Ovary (tissue), 7 donors: ENCODE measurements at regions not wholly inside any gene's neighbourhood (a gene's known extent, or its start where the extent isn't known, plus 50 kb on each side); places are given as distances from the start of the nearest gene placed in this dataset.

Experiments
- DNase-seq, 5 donors: peaks; one replicate each; pipeline ENCODE4 v3.0.0-alpha.2; 2019 to 2020
- H3K27ac ChIP-seq, 2 donors: fragments of 200-600 bp; one replicate each; pipeline versions ENCODE4 v1.5.1 to v1.8.0; 2019 to 2022
- H3K27me3 ChIP-seq: fragments of 200-600 bp; one replicate; pipeline ENCODE4 v1.8.0; 2022
- H3K36me3 ChIP-seq: fragments of 200-600 bp; sonication (generic); one replicate; pipeline ENCODE4 v1.5.1; 2019
- H3K4me1 ChIP-seq: one replicate; pipeline ENCODE4 v1.8.1; 2013; ENCODE audit warnings: mild to moderate bottlenecking, moderate library complexity; ENCODE audit not compliant: insufficient read depth
- H3K4me3 ChIP-seq: fragments of 200-600 bp; sonication (generic); one replicate; pipeline ENCODE4 v1.5.1; 2017
- H3K9me3 ChIP-seq, 2 donors: fragments of 200-600 bp in 1 of 2; sonication (generic) in 1 of 2; one replicate each; pipeline versions ENCODE4 v1.5.1 to v1.8.1; 2013 to 2019; ENCODE audit warnings: mild to moderate bottlenecking in 1 of 2, moderate library complexity in 1 of 2
- EP300 ChIP-seq: sonication (generic); formaldehyde crosslinking; IDR thresholded peaks from one replicate; pipeline ENCODE4 v1.6.1; 2017; ENCODE audit warnings: antibody characterized with exemption
- POLR2A ChIP-seq: fragments of 450-650 bp; IDR thresholded peaks from one replicate; pipeline ENCODE4 v1.6.1; 2017; ENCODE audit warnings: antibody characterized with exemption, mild to moderate bottlenecking, moderate library complexity
- WGBS, 3 donors: extraction: QIAGEN DNeasy Blood & Tissue Kit in 1 of 3; methylation state at CpG; one replicate each; pipeline versions ENCODE4 v1.1.5 to v1.1.7; 2013 to 2017; 5-methylcytosine and 5-hydroxymethylcytosine counted together
- intact Hi-C, 4 donors: fragments of 100-400 bp; cut with DNase I; formaldehyde crosslinking; loops; one replicate each; pipeline versions ENCODE4 v1.11.0 to v1.15.1; 2022 to 2023
- TF ChIP-seq, protein P1 (sequence below), 3 donors: fragments of 450-650 bp in 2 of 3; fragments of 200-600 bp in 1 of 3; IDR thresholded peaks; one replicate each; pipeline versions ENCODE4 v1.5.1 to v1.8.0; 2016 to 2022; ENCODE audit warnings: antibody characterized with exemption in 3 of 3, mild to moderate bottlenecking in 1 of 3
- donor health status: DM: no; HTN: no; CAD: no; lungs with moderate emphysema.
- donor health status: DM: no; HTN: no; CAD: no.
- donor health status: Bipolar disorder and iron deficiency.
- donor health status: DM: no; HTN: no; CAD: no.
- donor health status: DM: yes; HTN: yes; CAD: no.

DNA sequence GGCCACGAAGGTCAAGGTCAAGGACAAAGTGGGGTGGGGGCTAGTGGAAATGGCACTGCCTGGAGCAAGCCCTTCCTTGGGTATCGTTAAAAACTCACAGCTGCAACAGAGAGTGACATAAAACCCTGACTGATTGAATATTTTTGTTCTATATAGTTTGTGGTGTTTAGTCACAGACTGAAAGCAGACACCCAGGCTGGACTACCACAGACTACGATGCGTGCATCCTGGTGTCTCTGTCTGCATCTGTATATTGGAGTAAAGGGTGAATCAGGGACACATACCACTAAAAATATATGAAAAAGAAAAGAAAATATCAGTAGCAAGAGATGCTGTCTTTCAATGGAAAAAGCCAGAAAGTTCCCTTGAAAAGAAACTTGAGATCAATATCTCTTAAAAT lies 101.4 kb downstream of the KLF6 start:
- no peaks in the 10 kb centered on the region for H3K9me3 ChIP-seq
- no peaks in the 10 kb centered on the region for H3K27me3 ChIP-seq
- no peaks in the 10 kb centered on the region for H3K4me1 ChIP-seq
- 80 to 89% (median 81%) methylated on average over 4 of the region's 4 CpGs for WGBS, 3 donors
- TF ChIP-seq EP300 (no peak), POLR2A (no peak)
- TF ChIP-seq, protein P1, sequence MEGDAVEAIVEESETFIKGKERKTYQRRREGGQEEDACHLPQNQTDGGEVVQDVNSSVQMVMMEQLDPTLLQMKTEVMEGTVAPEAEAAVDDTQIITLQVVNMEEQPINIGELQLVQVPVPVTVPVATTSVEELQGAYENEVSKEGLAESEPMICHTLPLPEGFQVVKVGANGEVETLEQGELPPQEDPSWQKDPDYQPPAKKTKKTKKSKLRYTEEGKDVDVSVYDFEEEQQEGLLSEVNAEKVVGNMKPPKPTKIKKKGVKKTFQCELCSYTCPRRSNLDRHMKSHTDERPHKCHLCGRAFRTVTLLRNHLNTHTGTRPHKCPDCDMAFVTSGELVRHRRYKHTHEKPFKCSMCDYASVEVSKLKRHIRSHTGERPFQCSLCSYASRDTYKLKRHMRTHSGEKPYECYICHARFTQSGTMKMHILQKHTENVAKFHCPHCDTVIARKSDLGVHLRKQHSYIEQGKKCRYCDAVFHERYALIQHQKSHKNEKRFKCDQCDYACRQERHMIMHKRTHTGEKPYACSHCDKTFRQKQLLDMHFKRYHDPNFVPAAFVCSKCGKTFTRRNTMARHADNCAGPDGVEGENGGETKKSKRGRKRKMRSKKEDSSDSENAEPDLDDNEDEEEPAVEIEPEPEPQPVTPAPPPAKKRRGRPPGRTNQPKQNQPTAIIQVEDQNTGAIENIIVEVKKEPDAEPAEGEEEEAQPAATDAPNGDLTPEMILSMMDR (IDR thresholded peaks at IDR 0.05): no peak
- no peak overlapping the region for H3K27ac ChIP-seq
- no peak for DNase-seq
- no peak overlapping the region for H3K4me3 ChIP-seq
- H3K36me3 ChIP-seq: no peaks in the 10 kb centered on the region
- intact Hi-C loops: no loop called here

DNA sequence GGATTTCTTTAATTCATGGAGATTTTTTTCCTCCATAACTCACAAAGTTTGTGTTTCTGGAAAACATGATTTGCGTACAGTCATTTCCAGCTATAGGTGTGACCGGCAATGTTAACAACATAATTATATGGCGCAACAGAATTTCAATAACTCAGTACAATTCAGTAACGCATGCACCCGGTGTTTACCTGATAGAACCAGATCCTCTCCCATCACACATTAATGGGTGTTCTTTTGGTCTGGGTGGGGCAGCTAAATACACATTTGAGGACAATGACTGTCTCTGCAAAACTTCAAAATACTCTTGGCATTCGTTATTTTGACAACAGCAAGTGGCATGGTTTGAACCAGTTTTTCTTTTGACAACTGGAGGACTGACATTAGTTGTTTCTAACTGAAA lies 102.3 kb downstream of the KLF6 start:
- no peaks in the 10 kb centered on the region for H3K4me1 ChIP-seq

DNA sequence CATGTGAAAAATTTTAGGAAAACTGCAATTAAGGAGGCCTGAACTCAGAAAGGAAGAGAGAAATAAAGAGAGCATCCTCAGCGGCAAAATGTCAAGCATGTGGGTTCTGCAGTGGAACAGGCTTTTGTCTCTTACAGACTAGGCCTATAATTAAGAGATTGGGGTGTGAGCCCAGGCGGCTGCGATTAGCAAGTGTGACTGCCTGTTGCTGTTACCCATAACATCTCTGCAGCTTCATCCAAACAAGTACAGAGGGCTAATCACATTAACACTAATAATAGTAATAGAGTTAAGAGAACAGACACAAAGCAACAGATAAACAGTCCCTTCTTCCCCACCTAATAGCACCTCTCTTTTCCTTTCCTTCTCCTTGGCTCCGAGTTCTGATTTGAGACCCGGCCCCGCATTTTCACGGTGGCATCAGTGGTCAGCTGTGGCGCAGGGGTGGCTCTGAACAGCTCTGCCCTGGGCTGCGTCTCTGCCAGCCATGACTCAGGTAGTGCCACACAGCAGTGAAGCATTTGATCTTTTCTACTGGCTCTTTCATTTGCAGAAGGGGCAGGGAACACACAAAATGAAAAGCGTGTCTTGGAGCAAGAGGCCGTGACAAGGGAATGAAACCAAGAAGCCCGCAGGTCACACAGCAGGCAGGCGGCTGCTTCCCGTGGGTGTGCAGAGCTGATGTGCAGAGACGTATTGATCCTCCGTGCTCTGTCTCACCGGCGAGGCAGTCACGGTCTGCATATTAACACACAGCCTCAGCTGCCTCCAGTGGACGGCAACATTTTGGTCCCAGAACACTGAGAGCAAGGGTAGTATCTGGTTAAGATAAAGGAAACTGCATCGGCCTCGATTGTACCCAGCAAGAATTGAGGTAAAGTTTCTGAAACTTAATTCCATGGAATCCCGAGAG lies 103.1 kb downstream of the KLF6 start:
- H3K27ac ChIP-seq: no peak overlapping the region
- H3K9me3 ChIP-seq: no peaks in the 10 kb centered on the region
- H3K27me3 ChIP-seq: no peaks in the 10 kb centered on the region
- H3K36me3 ChIP-seq: no peaks in the 10 kb centered on the region
- H3K4me1 ChIP-seq: no peaks in the 10 kb centered on the region
- no peak overlapping the region for H3K4me3 ChIP-seq
- DNase-seq: no peak
- intact Hi-C loops: no loop called here
- TF ChIP-seq, protein P1 (IDR thresholded peaks at IDR 0.05): no peak
- TF ChIP-seq POLR2A: no peak
- WGBS, 3 donors: 79 to 83% (median 81%) methylated on average over 23 of the region's 23 CpGs

More for the DNA sequence above, 102.3 kb downstream of the KLF6 start:
- Histone ChIP-seq H3K27me3 (no peaks in the 10 kb centered on the region), H3K36me3 (no peaks in the 10 kb centered on the region), H3K27ac (no peak overlapping the region), H3K4me3 (no peak overlapping the region), H3K9me3 (no peaks in the 10 kb centered on the region)
- intact Hi-C loops: no loop called here
- no peak for DNase-seq
- no peak for TF ChIP-seq EP300
- TF ChIP-seq POLR2A: no peak
- TF ChIP-seq, protein P1 (IDR thresholded peaks at IDR 0.05): no peak
- WGBS, 3 donors: 94 to 97% (median 96%) methylated on average over 6 of the region's 6 CpGs

DNA sequence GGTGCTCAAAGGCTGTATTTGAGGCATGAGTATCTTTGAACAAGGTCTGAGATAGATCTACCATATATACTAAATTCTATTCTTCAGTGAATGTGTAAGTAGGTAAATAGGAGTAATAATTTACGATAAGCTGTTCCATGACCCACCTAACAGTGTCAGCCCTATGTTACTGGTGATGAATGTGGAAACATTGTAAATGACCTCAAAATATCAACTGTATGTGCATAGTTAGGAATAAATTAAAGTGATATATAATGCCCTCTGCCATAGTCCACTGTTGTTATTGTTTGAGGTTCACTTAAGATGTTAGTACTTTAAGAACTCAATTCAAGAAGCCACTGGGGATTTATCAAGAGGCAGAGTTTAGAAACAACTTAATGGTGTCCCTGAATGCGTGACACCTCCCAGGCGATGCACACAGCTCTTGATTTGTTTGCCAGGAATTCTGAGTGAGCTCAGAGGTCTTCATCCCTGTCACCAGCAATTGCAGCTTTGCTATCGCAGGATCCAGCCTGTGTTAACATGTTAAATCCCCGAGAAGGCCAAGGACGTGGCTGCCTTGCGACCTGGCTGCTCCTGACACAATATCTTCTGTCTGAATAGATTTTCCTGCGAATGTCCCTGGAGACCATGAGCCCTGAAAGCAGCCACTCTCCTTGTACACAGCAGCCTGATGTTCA lies 104.9 kb downstream of the KLF6 start:
- Histone ChIP-seq H3K4me3 (no peak overlapping the region), H3K36me3 (no peaks in the 10 kb centered on the region), H3K27me3 (no peaks in the 10 kb centered on the region), H3K27ac (no peak overlapping the region), H3K4me1 (no peaks in the 10 kb centered on the region), H3K9me3 (no peaks in the 10 kb centered on the region)
- intact Hi-C loops: no loop called here
- WGBS, 3 donors: 73 to 77% (median 74%) methylated on average over 8 of the region's 8 CpGs
- no peak for DNase-seq
- no peak for TF ChIP-seq POLR2A
- no peak for TF ChIP-seq EP300
- TF ChIP-seq, protein P1 (IDR thresholded peaks at IDR 0.05): no peak
